HG02642 (cell line): ENCODE measurements at regions not wholly inside any gene's neighbourhood (a gene's known extent, or its start where the extent isn't known, plus 50 kb on each side); places are given as distances from the start of the nearest gene placed in this dataset.
A peak's percentile ranks its signal among the peaks of the same experiment; 100 is the strongest.

ENCODE experiments used
- ATAC-seq: cut with Tn5 transposase; IDR thresholded peaks from one replicate; pipeline ENCODE4 v1.9.1; 2021; ENCODE audit warnings: mild to moderate bottlenecking; ENCODE audit not compliant: unreplicated experiment, poor library complexity

- ATAC-seq, result no peak
Observed at GRCh38 chr4:18398661-18399060, 377.1 kb upstream of the LCORL start.

- no peak for ATAC-seq
Observed at GRCh38 chr4:18397681-18398390, 376.3 kb upstream of the LCORL start.

GRCh38 chr4:18394656-18395055 lies 373.1 kb upstream of the LCORL start:
- ATAC-seq, result no peak

- no peak for ATAC-seq
Observed at GRCh38 chr4:18391354-18391728, 369.8 kb upstream of the LCORL start.

- no peak for ATAC-seq
Observed at GRCh38 chr4:18390655-18391353, 369.2 kb upstream of the LCORL start.

- no peak for ATAC-seq
Observed at GRCh38 chr4:18389115-18389514, 367.6 kb upstream of the LCORL start.

- no peak for ATAC-seq
Observed at GRCh38 chr4:18388039-18388438, 366.5 kb upstream of the LCORL start.

GRCh38 chr4:18381186-18381585 lies 359.6 kb upstream of the LCORL start:
- no peak for ATAC-seq

GRCh38 chr4:18369561-18369960 lies 348.0 kb upstream of the LCORL start:
- ATAC-seq, result no peak

GRCh38 chr4:18366892-18367291 lies 345.3 kb upstream of the LCORL start:
- peak; percentile 94 for ATAC-seq

- ATAC-seq, result no peak
Observed at GRCh38 chr4:18366136-18366535, 344.6 kb upstream of the LCORL start.

GRCh38 chr4:18343581-18343980 lies 322.0 kb upstream of the LCORL start:
- ATAC-seq, result no peak

GRCh38 chr4:18342847-18343246 lies 321.3 kb upstream of the LCORL start:
- no peak for ATAC-seq

- ATAC-seq, result no peak
Observed at GRCh38 chr4:18321956-18322530, 300.5 kb upstream of the LCORL start.

- ATAC-seq, result no peak
Observed at GRCh38 chr4:18319431-18319830, 297.9 kb upstream of the LCORL start.

- no peak for ATAC-seq
Observed at GRCh38 chr4:18318682-18319388, 297.3 kb upstream of the LCORL start.

- no peak for ATAC-seq
Observed at GRCh38 chr4:18314731-18315130, 293.2 kb upstream of the LCORL start.

GRCh38 chr4:18297684-18298083 lies 276.1 kb upstream of the LCORL start:
- ATAC-seq, result no peak

- no peak for ATAC-seq
Observed at GRCh38 chr4:18296411-18296810, 274.9 kb upstream of the LCORL start.

- no peak for ATAC-seq
Observed at GRCh38 chr4:18294846-18295245, 273.3 kb upstream of the LCORL start.

- ATAC-seq, result no peak
Observed at GRCh38 chr4:18294021-18294420, 272.5 kb upstream of the LCORL start.
